Thoracic aorta (tissue), 2 donors: ENCODE measurements at regions not wholly inside any gene's neighbourhood (a gene's known extent, or its start where the extent isn't known, plus 50 kb on each side); places are given as distances from the start of the nearest gene placed in this dataset.

Experiments used
- ATAC-seq: fragments of 150-250 bp; one replicate; pipeline ENCODE4 v1.8.0; 2017; ENCODE audit warnings: low read depth; ENCODE audit not compliant: insufficient number of reproducible peaks, low FRiP score
- DNase-seq: peaks from one replicate; pipeline ENCODE4 v3.0.0-alpha.2; 2020; ENCODE audit warnings: low spot score
- H3K27ac ChIP-seq, 2 donors: fragments of 200-600 bp; sonication (generic); 1 replicate in 1 of 2; 2 replicates in 1 of 2; pipeline ENCODE4 v1.5.1; 2016; ENCODE audit warnings: mild to moderate bottlenecking in 2 of 2, moderate library complexity in 2 of 2
- H3K27me3 ChIP-seq: fragments of 200-600 bp; sonication (generic); replicated peaks from 2 replicates; pipeline ENCODE4 v1.6.0; 2016; ENCODE audit warnings: mild to moderate bottlenecking; ENCODE audit not compliant: insufficient read depth
- H3K36me3 ChIP-seq: fragments of 200-600 bp; sonication (generic); one replicate; pipeline ENCODE4 v1.5.1; 2016
- H3K4me1 ChIP-seq, 2 donors: fragments of 200-600 bp; sonication (generic); 1 replicate in 1 of 2; 2 replicates in 1 of 2; pipeline versions ENCODE4 v1.5.1 to v1.6.0; 2016; ENCODE audit warnings: low read depth in 2 of 2, mild to moderate bottlenecking in 1 of 2; ENCODE audit not compliant: control insufficient read depth in 1 of 2
- H3K4me3 ChIP-seq: fragments of 200-600 bp; sonication (generic); 2 replicates; pipeline ENCODE4 v1.5.1; 2016; ENCODE audit warnings: mild to moderate bottlenecking
- H3K9me3 ChIP-seq: fragments of 200-600 bp; sonication (generic); 2 replicates; pipeline ENCODE4 v1.5.1; 2016
- CTCF ChIP-seq: fragments of 200-600 bp; sonication (generic); IDR thresholded peaks from one replicate; pipeline ENCODE4 v1.5.1; 2019; ENCODE audit warnings: antibody characterized with exemption

- H3K36me3 ChIP-seq: no peaks in the 10 kb centered on the region
- H3K9me3 ChIP-seq: no peaks in the 10 kb centered on the region
- ATAC-seq: no peak
- no peak overlapping the region for H3K4me3 ChIP-seq
- no peak overlapping the region for H3K27ac ChIP-seq
- H3K27me3 ChIP-seq: no peaks in the 10 kb centered on the region
- H3K4me1 ChIP-seq: peaks cover 0 to 16% of the 10 kb centered on the region in 2 donors
- DNase-seq: no peak
- no peak for TF ChIP-seq CTCF
These were observed 313.0 kb downstream of the PLPP3 start for GRCh38 chr1:56266359-56266758.

- Histone ChIP-seq H3K27ac (no peak overlapping the region), H3K27me3 (no peaks in the 10 kb centered on the region), H3K4me3 (no peak overlapping the region), H3K9me3 (no peaks in the 10 kb centered on the region), H3K36me3 (no peaks in the 10 kb centered on the region), H3K4me1 (peaks cover 0 to 16% of the 10 kb centered on the region in 2 donors)
- no peak for TF ChIP-seq CTCF
- DNase-seq (no peak), ATAC-seq (no peak)
These were observed 314.1 kb downstream of the PLPP3 start for GRCh38 chr1:56265216-56265615.

- ATAC-seq (no peak), DNase-seq (no peak)
- no peaks in the 10 kb centered on the region for H3K27me3 ChIP-seq
- no peak for TF ChIP-seq CTCF
- H3K4me1 ChIP-seq: peaks cover 0 to 16% of the 10 kb centered on the region in 2 donors
- H3K4me3 ChIP-seq: no peak overlapping the region
- H3K9me3 ChIP-seq: no peaks in the 10 kb centered on the region
- no peak overlapping the region for H3K27ac ChIP-seq
- no peaks in the 10 kb centered on the region for H3K36me3 ChIP-seq
These were observed 315.5 kb downstream of the PLPP3 start for GRCh38 chr1:56263908-56264307.

- H3K9me3 ChIP-seq: no peaks in the 10 kb centered on the region
- TF ChIP-seq CTCF: no peak
- no peaks in the 10 kb centered on the region for H3K36me3 ChIP-seq
- no peak for ATAC-seq
- H3K4me3 ChIP-seq: no peak overlapping the region
- H3K27ac ChIP-seq: no peak overlapping the region
- no peak for DNase-seq
- H3K27me3 ChIP-seq: no peaks in the 10 kb centered on the region
- H3K4me1 ChIP-seq: peaks cover 10 to 20% of the 10 kb centered on the region in 2 donors
These were observed 321.0 kb downstream of the PLPP3 start for GRCh38 chr1:56258371-56258770.

GRCh38 chr1:56257726-56258125 is 321.6 kb downstream of the PLPP3 start:
- no peak overlapping the region for H3K27ac ChIP-seq
- no peaks in the 10 kb centered on the region for H3K36me3 ChIP-seq
- H3K9me3 ChIP-seq: no peaks in the 10 kb centered on the region
- no peaks in the 10 kb centered on the region for H3K27me3 ChIP-seq
- no peak overlapping the region for H3K4me3 ChIP-seq
- DNase-seq: no peak
- no peak for ATAC-seq
- peaks cover 10 to 20% of the 10 kb centered on the region in 2 donors for H3K4me1 ChIP-seq
- TF ChIP-seq CTCF: no peak
